HEK293T (cell line): ENCODE measurements at regions not wholly inside any gene's neighbourhood (a gene's known extent, or its start where the extent isn't known, plus 50 kb on each side); places are given as distances from the start of the nearest gene placed in this dataset.

Source experiments
- CTCF ChIA-PET: fragments of 350-600 bp; formaldehyde crosslinking; extraction: SDS; loops from one replicate; lab custom pipeline; 2021; ENCODE audit warnings: antibody characterized with exemption, inconsistent platforms; lab: Yijun Ruan, JAX
- POLR2A ChIA-PET: fragments of 350-600 bp; formaldehyde crosslinking; extraction: SDS; loops from one replicate; lab custom pipeline; 2020; ENCODE audit warnings: antibody characterized with exemption, inconsistent platforms; lab: Yijun Ruan, JAX
- DNase-seq: peaks from one replicate; pipeline ENCODE4 v3.0.0; 2012; ENCODE audit warnings: mixed read lengths; ENCODE audit errors: extremely low spot score
- ARNT ChIP-seq: fragments of 450-650 bp; IDR thresholded peaks from 2 replicates; pipeline ENCODE4 v1.6.1; 2017; ENCODE audit warnings: mild to moderate bottlenecking
- BHLHE40 ChIP-seq: fragments of 450-650 bp; IDR thresholded peaks from 2 replicates; pipeline ENCODE4 v1.6.1; 2016; ENCODE audit warnings: mild to moderate bottlenecking, moderate library complexity, borderline replicate concordance
- CTBP1 ChIP-seq: fragments of 450-650 bp; IDR thresholded peaks from 2 replicates; pipeline ENCODE4 v1.6.1; 2016; ENCODE audit warnings: borderline replicate concordance
- ELF4 ChIP-seq: fragments of 450-650 bp; IDR thresholded peaks from 2 replicates; pipeline ENCODE4 v1.6.1; 2017; ENCODE audit warnings: antibody characterized with exemption
- FOXA1 ChIP-seq: fragments of 450-650 bp; IDR thresholded peaks from 2 replicates; pipeline ENCODE4 v1.6.1; 2016; ENCODE audit warnings: mild to moderate bottlenecking
- FOXK2 ChIP-seq: fragments of 450-650 bp; IDR thresholded peaks from 2 replicates; pipeline ENCODE4 v1.6.1; 2016; ENCODE audit warnings: mild to moderate bottlenecking
- FOXM1 ChIP-seq: fragments of 450-650 bp; IDR thresholded peaks from 2 replicates; pipeline ENCODE4 v1.6.1; 2017; ENCODE audit warnings: mild to moderate bottlenecking, borderline replicate concordance
- HDGF ChIP-seq: fragments of 450-650 bp; IDR thresholded peaks from 2 replicates; pipeline ENCODE4 v1.6.1; 2017; ENCODE audit warnings: antibody characterized with exemption, borderline replicate concordance
- L3MBTL2 ChIP-seq: fragments of 450-650 bp; conservative IDR thresholded peaks from 2 replicates; pipeline ENCODE4 v1.6.1; 2016; ENCODE audit warnings: mild to moderate bottlenecking
- LEF1 ChIP-seq: fragments of 450-650 bp; IDR thresholded peaks from 2 replicates; pipeline ENCODE4 v1.6.1; 2017; ENCODE audit warnings: mild to moderate bottlenecking, borderline replicate concordance
- NFRKB ChIP-seq: fragments of 450-650 bp; IDR thresholded peaks from 2 replicates; pipeline ENCODE4 v1.6.1; 2016; ENCODE audit warnings: mild to moderate bottlenecking, moderate library complexity
- SP1 ChIP-seq: fragments of 450-650 bp; IDR thresholded peaks from 2 replicates; pipeline ENCODE4 v1.6.1; 2017
- SUZ12 ChIP-seq: fragments of 450-650 bp; IDR thresholded peaks from 2 replicates; pipeline ENCODE4 v1.6.1; 2016; ENCODE audit warnings: mild to moderate bottlenecking
- TARDBP ChIP-seq: fragments of 450-650 bp; IDR thresholded peaks from 2 replicates; pipeline ENCODE4 v1.6.1; 2016
- ZNF384 ChIP-seq: fragments of 450-650 bp; IDR thresholded peaks from 2 replicates; pipeline ENCODE4 v1.6.1; 2016
- TF ChIP-seq, protein P1 (sequence below): fragments of 450-650 bp; IDR thresholded peaks from 2 replicates; pipeline ENCODE4 v1.6.1; 2016

DNA sequence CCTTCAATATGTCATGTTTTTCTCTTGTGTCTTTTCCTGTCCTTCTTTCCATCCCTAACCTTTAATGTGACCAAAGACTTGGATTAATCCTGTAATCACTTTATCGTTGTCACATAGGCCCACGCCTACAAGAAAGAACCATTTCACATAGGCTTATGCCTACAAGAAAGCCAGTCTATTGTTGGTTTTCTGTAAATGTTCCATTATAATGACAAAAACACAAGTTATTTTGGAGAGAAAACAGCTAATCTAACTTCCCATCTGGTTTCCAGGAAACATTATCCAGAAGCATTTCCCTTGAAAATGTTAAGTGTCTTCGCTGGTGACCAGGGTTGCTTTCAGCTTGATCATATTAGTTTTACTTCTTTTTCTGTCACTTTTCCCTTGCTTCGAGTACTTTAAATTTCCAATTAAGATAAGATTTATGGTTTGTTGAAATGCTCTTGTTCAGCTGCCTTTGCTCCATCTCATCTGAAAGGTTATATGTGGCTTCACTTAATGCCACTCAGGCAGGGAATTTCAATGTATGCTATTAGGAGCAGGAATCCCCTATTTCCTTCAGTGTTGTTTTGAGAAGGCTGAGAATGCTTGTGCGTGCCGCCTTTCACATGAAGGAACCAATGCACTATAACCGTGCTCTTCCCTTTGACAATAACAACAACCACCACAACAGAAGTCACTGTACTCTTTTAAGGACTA, 708.2 kb downstream of the EFNB2 start:
- no peak for DNase-seq
- POLR2A ChIA-PET = no interaction called here
- TF ChIP-seq FOXK2 (no peak), LEF1 (no peak), BHLHE40 (no peak), ELF4 (no peak), L3MBTL2 (no peak), SP1 (no peak), FOXM1 (no peak), ZNF384 (no peak), TARDBP (no peak), NFRKB (no peak)
- TF ChIP-seq, protein P1, sequence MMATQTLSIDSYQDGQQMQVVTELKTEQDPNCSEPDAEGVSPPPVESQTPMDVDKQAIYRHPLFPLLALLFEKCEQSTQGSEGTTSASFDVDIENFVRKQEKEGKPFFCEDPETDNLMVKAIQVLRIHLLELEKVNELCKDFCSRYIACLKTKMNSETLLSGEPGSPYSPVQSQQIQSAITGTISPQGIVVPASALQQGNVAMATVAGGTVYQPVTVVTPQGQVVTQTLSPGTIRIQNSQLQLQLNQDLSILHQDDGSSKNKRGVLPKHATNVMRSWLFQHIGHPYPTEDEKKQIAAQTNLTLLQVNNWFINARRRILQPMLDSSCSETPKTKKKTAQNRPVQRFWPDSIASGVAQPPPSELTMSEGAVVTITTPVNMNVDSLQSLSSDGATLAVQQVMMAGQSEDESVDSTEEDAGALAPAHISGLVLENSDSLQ = no peak
- CTCF ChIA-PET = no interaction called here

DNA sequence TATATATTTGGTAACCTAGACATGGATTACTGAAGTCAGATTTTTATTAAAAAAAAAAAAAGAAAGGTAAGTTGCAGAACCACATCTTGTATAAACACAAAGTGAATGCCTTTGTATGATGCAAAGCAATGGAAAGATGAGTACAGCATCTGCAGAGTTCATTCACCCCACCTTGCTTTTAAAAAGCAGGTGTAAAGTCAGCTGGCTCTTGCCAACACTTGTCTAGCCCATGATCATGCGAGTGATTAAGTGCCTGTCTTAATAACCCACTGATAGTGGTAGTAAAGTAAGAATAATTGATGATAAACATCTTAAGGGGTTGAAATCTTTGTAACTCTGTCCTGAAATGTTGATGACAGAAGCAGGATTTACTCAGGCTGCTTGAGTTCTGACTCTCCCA, 710.4 kb downstream of the EFNB2 start:
- no peak for TF ChIP-seq ELF4
- no peak for TF ChIP-seq FOXA1
- no peak for TF ChIP-seq HDGF
- POLR2A ChIA-PET = no interaction called here
- CTCF ChIA-PET = no interaction called here
- no peak for DNase-seq

DNA sequence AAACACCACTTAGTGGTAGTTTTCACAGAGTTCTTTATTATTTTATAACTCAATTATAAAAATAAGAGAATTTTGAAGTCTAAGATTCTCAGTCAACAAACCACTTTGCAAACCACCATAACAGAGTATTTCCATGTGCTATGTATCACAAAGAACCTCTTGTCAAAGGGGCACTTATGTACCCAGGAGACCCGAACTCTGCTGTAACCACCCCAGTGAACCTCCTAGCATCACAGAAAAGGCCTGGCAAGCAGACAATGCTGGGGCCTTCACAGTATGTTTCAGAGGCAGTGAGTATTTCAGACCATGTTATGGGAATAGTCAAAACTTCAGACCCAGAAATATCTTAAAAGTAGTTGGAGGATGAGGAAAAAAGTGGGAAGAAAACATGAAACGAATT, 714.1 kb downstream of the EFNB2 start:
- TF ChIP-seq, protein P1 = no peak
- ChIA-PET CTCF (no interaction called here), POLR2A (no interaction called here)

DNA sequence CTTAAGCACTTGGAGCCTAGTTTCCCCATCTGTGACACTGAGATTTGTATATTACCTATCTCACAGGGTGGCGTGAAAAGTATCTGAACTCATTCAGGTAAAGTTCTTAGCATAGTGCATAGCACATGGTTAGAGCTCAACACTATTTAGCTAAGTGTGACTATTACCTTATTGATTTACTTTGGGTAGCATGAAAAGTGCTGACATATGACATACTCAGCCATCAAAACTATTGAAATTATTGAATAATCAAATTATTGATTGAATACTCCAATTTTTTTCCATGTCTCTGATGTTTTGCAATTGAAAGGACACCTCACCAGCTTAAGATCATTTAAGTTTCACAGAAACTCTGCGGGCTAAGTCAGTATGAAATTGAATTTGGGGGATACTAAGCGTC, 715.0 kb downstream of the EFNB2 start:
- TF ChIP-seq L3MBTL2 (no peak), CTBP1 (no peak), ZNF384 (no peak), FOXK2 (no peak), TARDBP (no peak), HDGF (no peak), FOXM1 (no peak), BHLHE40 (no peak), SP1 (no peak), LEF1 (no peak), SUZ12 (no peak), ELF4 (no peak), ARNT (no peak)
- TF ChIP-seq, protein P1 = no peak
- ChIA-PET POLR2A (no interaction called here), CTCF (no interaction called here)
- DNase-seq = no peak

More for the DNA sequence above, 714.1 kb downstream of the EFNB2 start:
- no peak for DNase-seq

DNA sequence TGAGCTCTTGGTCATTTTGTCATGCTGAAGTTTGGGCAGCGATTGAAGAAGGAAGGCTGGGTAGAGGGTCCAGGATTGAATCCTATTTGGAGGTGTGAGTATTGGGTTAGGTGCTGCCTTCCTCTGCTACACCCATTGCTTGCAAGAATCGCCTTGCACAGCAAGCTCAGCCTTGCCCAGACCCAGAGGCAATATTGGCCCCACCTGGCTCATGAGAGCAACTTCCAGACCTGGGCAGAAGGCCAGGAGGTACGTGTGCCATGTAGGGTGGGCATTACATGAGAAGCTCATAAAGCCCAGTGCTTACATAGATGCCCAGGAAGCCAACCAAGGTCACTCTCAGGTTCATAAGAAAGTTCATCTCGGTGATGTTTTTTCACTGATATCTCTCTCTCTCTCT, 718.0 kb downstream of the EFNB2 start:
- POLR2A ChIA-PET = no interaction called here
- DNase-seq = no peak
- TF ChIP-seq SUZ12 (no peak), NFRKB (no peak), SP1 (no peak), TARDBP (no peak), FOXM1 (no peak), FOXK2 (no peak)
- CTCF ChIA-PET = no interaction called here

DNA sequence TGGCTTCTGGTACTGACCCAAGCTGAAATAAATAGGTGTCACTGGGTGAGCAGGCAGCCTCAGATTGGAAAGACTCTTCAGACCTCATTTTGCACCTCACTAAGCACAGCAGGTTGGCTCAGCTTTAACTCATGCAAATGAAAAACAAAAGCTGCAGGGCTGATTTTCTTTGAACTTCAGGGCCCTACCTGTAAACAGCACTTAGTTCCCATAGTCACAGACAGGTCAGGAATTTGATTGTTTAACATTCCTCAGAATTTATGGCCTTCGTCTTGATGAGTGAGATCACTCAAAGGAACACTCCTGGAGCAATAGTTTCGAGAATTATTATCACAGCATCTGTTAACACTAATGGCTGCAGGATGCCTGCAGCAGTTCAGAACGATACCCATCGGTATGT, 718.5 kb downstream of the EFNB2 start:
- CTCF ChIA-PET = no interaction called here
- POLR2A ChIA-PET = no interaction called here
- TF ChIP-seq SUZ12 = no peak
- no peak for TF ChIP-seq FOXM1
- no peak for DNase-seq

DNA sequence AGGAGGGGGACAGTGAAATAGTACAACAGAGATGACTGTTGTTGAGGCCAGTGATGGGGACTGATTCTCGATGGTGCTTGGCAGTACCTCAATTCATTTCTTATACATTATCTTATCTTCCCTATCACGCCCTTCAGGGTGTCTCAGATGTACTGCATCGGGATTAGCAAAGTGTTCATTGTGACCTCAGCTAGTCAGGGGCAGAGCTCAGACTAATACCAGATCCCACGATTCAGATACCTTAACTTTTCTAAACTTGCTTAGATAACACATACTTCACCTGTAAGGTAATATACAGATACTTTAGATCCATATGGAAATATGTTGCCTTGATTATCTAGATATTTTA, 720.6 kb downstream of the EFNB2 start:
- CTCF ChIA-PET = no interaction called here
- no peak for DNase-seq
- POLR2A ChIA-PET = no interaction called here
- TF ChIP-seq HDGF = no peak
